ENCODE measurements at regions not wholly inside any gene's neighbourhood (a gene's known extent, or its start where the extent isn't known, plus 50 kb on each side); places are given as distances from the start of the nearest gene placed in this dataset.
"Not testable (repeated sequence)": the region's sequence is repeated elsewhere in the genome, so short reads cannot be mapped to it uniquely, and the experiment has no call there.

GRCh38 chr3:28139967-28140634 lies 101.3 kb upstream of the CMC1 start:
- DNase-seq: no peak

- no peak for DNase-seq
Observed at GRCh38 chr3:28140664-28141063, 100.8 kb upstream of the CMC1 start.

GRCh38 chr3:28149960-28150359 lies 91.5 kb upstream of the CMC1 start:
- no peak for DNase-seq

- DNase-seq: no peak
Observed at GRCh38 chr3:28150465-28151206, 90.8 kb upstream of the CMC1 start.

GRCh38 chr3:28151207-28151550 lies 90.2 kb upstream of the CMC1 start:
- DNase-seq: no peak

- DNase-seq: no peak
Observed at GRCh38 chr3:28151608-28152228, 89.7 kb upstream of the CMC1 start.

GRCh38 chr3:28155631-28156030 lies 85.8 kb upstream of the CMC1 start:
- DNase-seq: no peak

- DNase-seq: not testable (repeated sequence)
Observed at GRCh38 chr3:28156599-28156998, 84.8 kb upstream of the CMC1 start.

GRCh38 chr3:28171962-28172361 lies 69.5 kb upstream of the CMC1 start:
- DNase-seq: no peak

- DNase-seq: no peak
Observed at GRCh38 chr3:28172748-28173147, 68.7 kb upstream of the CMC1 start.

- DNase-seq: no peak
Observed at GRCh38 chr3:28173836-28174235, 67.6 kb upstream of the CMC1 start.

GRCh38 chr3:28186748-28187147 lies 54.7 kb upstream of the CMC1 start:
- no peak for DNase-seq

GRCh38 chr3:28188686-28189085 lies 52.7 kb upstream of the CMC1 start:
- no peak for DNase-seq

- no peak for DNase-seq
Observed at GRCh38 chr3:28191363-28191762, 50.1 kb upstream of the CMC1 start.

Measured in amygdala (tissue), 56 donors.